Keratinocyte (primary cell): ENCODE measurements at regions not wholly inside any gene's neighbourhood (a gene's known extent, or its start where the extent isn't known, plus 50 kb on each side); places are given as distances from the start of the nearest gene placed in this dataset.

Source experiments
- DNase-seq: peaks from one replicate; pipeline ENCODE4 v3.0.0-alpha.2; 2011; ENCODE audit warnings: low read depth, missing footprints, low spot score
- FAIRE-seq: peaks from 2 replicates; lab custom pipeline; 2011; peaks lifted over from hg19 to GRCh38; lab: Jason Lieb, UNC
- H2AFZ ChIP-seq: 2 replicates; pipeline ENCODE4 v1.6.0; 2012; ENCODE audit warnings: low read length, control low read depth, inconsistent platforms; ENCODE audit not compliant: control insufficient read depth
- H3K27ac ChIP-seq: 2 replicates; pipeline ENCODE4 v1.5.1; 2011; ENCODE audit warnings: low read length; ENCODE audit not compliant: control insufficient read depth, insufficient read depth
- H3K27me3 ChIP-seq: 3 replicates; pipeline ENCODE4 v1.6.0; 2011; ENCODE audit warnings: low read length; ENCODE audit not compliant: control insufficient read depth, insufficient read depth; ENCODE audit errors: extremely low read depth
- H3K36me3 ChIP-seq, 2 experiments: 2 replicates in 1 of 2; 3 replicates in 1 of 2; pipeline ENCODE4 v1.5.1; 2011; ENCODE audit warnings: low read length in 2 of 2, mild to moderate bottlenecking in 1 of 2; ENCODE audit not compliant: control insufficient read depth in 2 of 2, insufficient read depth in 2 of 2; ENCODE audit errors: extremely low read depth in 1 of 2
- H3K4me1 ChIP-seq: 3 replicates; pipeline ENCODE4 v1.5.1; 2011; ENCODE audit warnings: low read length; ENCODE audit not compliant: control insufficient read depth, insufficient read depth; ENCODE audit errors: extremely low read depth
- H3K4me2 ChIP-seq: 3 replicates; pipeline ENCODE4 v1.6.0; 2011; ENCODE audit warnings: low read depth, low read length; ENCODE audit not compliant: control insufficient read depth, insufficient read depth; ENCODE audit errors: extremely low read depth
- H3K4me3 ChIP-seq, 3 experiments: fragments of 200-600 bp in 1 of 3; sonication (generic) in 1 of 3; 2 replicates in 2 of 3; 3 replicates in 1 of 3; pipeline ENCODE4 v1.5.1; 2011 to 2016; ENCODE audit warnings: low read length in 3 of 3, mild to moderate bottlenecking in 3 of 3, control low read depth in 2 of 3, inconsistent platforms in 1 of 3, low read depth in 1 of 3, mixed read lengths in 1 of 3, mixed run types in 1 of 3, moderate library complexity in 1 of 3; ENCODE audit not compliant: control insufficient read depth in 2 of 3, insufficient read depth in 2 of 3; ENCODE audit errors: extremely low read depth in 1 of 3
- H3K79me2 ChIP-seq: 2 replicates; pipeline ENCODE4 v1.6.0; 2012; ENCODE audit warnings: low read length; ENCODE audit not compliant: control insufficient read depth, insufficient read depth
- H3K9ac ChIP-seq: 3 replicates; pipeline ENCODE4 v1.6.0; 2011; ENCODE audit warnings: low read length; ENCODE audit not compliant: control insufficient read depth, insufficient read depth; ENCODE audit errors: extremely low read depth
- H3K9me1 ChIP-seq: 3 replicates; pipeline ENCODE4 v1.6.0; 2011; ENCODE audit warnings: low read length; ENCODE audit not compliant: control insufficient read depth, insufficient read depth; ENCODE audit errors: extremely low read depth
- H3K9me3 ChIP-seq: 2 replicates; pipeline ENCODE4 v1.5.1; 2012; ENCODE audit warnings: low read depth, low read length; ENCODE audit not compliant: control insufficient read depth
- H4K20me1 ChIP-seq: 3 replicates; pipeline ENCODE4 v1.6.0; 2011; ENCODE audit warnings: low read length; ENCODE audit not compliant: control insufficient read depth, insufficient read depth; ENCODE audit errors: extremely low read depth
- CTCF ChIP-seq, 3 experiments: IDR thresholded peaks in 1 of 3; conservative IDR thresholded peaks in 1 of 3; optimal IDR thresholded peaks in 1 of 3; 2 replicates in 2 of 3; 3 replicates in 1 of 3; pipeline versions ENCODE3 to v1.5.1; 2011; ENCODE audit warnings: low read length in 3 of 3, mild to moderate bottlenecking in 3 of 3, moderate library complexity in 2 of 3, control low read depth in 1 of 3, inconsistent platforms in 1 of 3; ENCODE audit not compliant: insufficient read depth in 2 of 3; ENCODE audit errors: extremely low read depth in 1 of 3
- EZH2 ChIP-seq: IDR thresholded peaks from one replicate; pipeline ENCODE4 v1.6.1; 2012; ENCODE audit warnings: inconsistent platforms, mild to moderate bottlenecking, low read length, moderate library complexity
- dilution Hi-C: fragments of 300-500 bp; cut with MboI; formaldehyde crosslinking; loops from one replicate; pipeline ENCODE4 v1.7.0; 2020; ENCODE audit warnings: low sequenced_read_pairs; ENCODE audit not compliant: extremely low pct_ligation_motif_present

GRCh38 chr3:36652104-36652503, 112.2 kb downstream of the DCLK3 start:
- Histone ChIP-seq H3K27me3 (no peaks in the 10 kb centered on the region), H3K79me2 (no peaks in the 10 kb centered on the region), H3K36me3 (no peaks in the 10 kb centered on the region), H3K4me1 (peaks cover 19% of the 10 kb centered on the region), H3K9me1 (no peaks in the 10 kb centered on the region), H3K27ac (no peak overlapping the region), H3K4me3 (no peak overlapping the region), H4K20me1 (no peaks in the 10 kb centered on the region), H3K4me2 (no peak overlapping the region), H3K9me3 (no peaks in the 10 kb centered on the region), H3K9ac (no peak overlapping the region), H2AFZ (no peak overlapping the region)
- dilution Hi-C loops: no loop called here
- FAIRE-seq: no peak
- TF ChIP-seq EZH2: no peak
- no peak for TF ChIP-seq CTCF (optimal IDR thresholded peaks at IDR 0.05 in 1 of 3, IDR thresholded peaks at IDR 0.05 in 1 of 3, conservative IDR thresholded peaks at IDR 0.05 in 1 of 3; ENCODE audit: extremely low read depth in 1 of 3, insufficient read depth in 2 of 3, low read length in 3 of 3)
- DNase-seq: no peak

- no peaks in the 10 kb centered on the region for H3K9me3 ChIP-seq
- H3K9ac ChIP-seq: no peak overlapping the region
- peaks cover 19% of the 10 kb centered on the region for H3K4me1 ChIP-seq
- no peak overlapping the region for H2AFZ ChIP-seq
- no peak overlapping the region for H3K4me2 ChIP-seq
- FAIRE-seq: no peak
- no peaks in the 10 kb centered on the region for H4K20me1 ChIP-seq
- dilution Hi-C loops: no loop called here
- no peaks in the 10 kb centered on the region for H3K36me3 ChIP-seq
- no peaks in the 10 kb centered on the region for H3K27me3 ChIP-seq
- DNase-seq: no peak
- no peak overlapping the region for H3K4me3 ChIP-seq
- TF ChIP-seq EZH2 (no peak), CTCF (optimal IDR thresholded peaks at IDR 0.05 in 1 of 3, IDR thresholded peaks at IDR 0.05 in 1 of 3, conservative IDR thresholded peaks at IDR 0.05 in 1 of 3; ENCODE audit: extremely low read depth in 1 of 3, insufficient read depth in 2 of 3, low read length in 3 of 3) (no peak)
- H3K79me2 ChIP-seq: no peaks in the 10 kb centered on the region
- H3K27ac ChIP-seq: no peak overlapping the region
- H3K9me1 ChIP-seq: no peaks in the 10 kb centered on the region
Observed at GRCh38 chr3:36650271-36650671, 114.1 kb downstream of the DCLK3 start.
